Heart left ventricle (tissue), 13 donors: ENCODE measurements at regions not wholly inside any gene's neighbourhood (a gene's known extent, or its start where the extent isn't known, plus 50 kb on each side); places are given as distances from the start of the nearest gene placed in this dataset.

Source experiments
- POLR2A ChIP-seq, 2 donors: fragments of 450-650 bp; IDR thresholded peaks; one replicate each; pipeline ENCODE4 v1.6.1; 2017; ENCODE audit warnings: antibody characterized with exemption in 2 of 2, mild to moderate bottlenecking in 2 of 2, moderate library complexity in 2 of 2
- TF ChIP-seq, protein P1 (sequence below), 12 donors: fragments of 200-600 bp; sonication (generic) in 4 of 12; IDR thresholded peaks; one replicate each; pipeline versions ENCODE4 v1.5.0 to v1.8.0; 2018 to 2022; ENCODE audit warnings: antibody characterized with exemption in 12 of 12, mild to moderate bottlenecking in 5 of 12
- donor health status: ischemic (EF 13 %, LVEDD 7.1; RV severe dilation, severe dysfunction).
- donor health status: DM: no; HTN: yes; CAD: no.
- donor health status: DM: no; HTN: no; CAD: no.
- donor health status: ischemic (EF 25% LVEDD 6.9; RV normal size, moderate dysfunction).
- donor health status: ischemic (EF 25% LVEDD 5.7; RV mildly dilated, moderate dysfunction).
- donor health status: ischemic (EF 35%, LVEDD 5.7; RV mildly dilated, moderate dysfunction).
- donor health status: nonischemic (EF 11% LVEDD 7.7; RV severe dilation, severe dysfunction).
- donor health status: DM: yes; HTN: yes; CAD: no.
- donor health status: PGD.
- donor health status: ischemic (EF 29% LVEDD 5.4; RV normal size, mild dysfunction).
- donor health status: nonischemic (EF 23%, LVEDD 6.1; RV moderate dilation, normal function).

DNA sequence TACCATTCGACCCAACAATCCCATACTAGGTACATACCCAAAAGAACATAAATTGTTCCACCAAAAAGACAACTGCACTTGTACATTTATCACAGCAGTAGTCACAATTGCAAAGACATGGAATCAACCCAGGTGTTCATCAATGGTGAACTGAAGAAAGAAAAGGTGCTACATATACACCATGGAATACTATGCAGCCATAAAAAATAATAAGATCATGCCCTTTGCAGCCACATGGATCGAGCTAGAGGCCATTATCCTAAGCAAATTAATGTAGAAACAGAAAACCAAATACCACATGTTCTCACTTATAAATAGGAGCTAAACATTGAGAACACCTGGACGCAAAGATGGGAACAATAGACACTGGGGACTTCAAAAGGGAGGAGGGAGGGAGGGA, 79.3 kb upstream of the NEBL start:
- TF ChIP-seq, protein P1, sequence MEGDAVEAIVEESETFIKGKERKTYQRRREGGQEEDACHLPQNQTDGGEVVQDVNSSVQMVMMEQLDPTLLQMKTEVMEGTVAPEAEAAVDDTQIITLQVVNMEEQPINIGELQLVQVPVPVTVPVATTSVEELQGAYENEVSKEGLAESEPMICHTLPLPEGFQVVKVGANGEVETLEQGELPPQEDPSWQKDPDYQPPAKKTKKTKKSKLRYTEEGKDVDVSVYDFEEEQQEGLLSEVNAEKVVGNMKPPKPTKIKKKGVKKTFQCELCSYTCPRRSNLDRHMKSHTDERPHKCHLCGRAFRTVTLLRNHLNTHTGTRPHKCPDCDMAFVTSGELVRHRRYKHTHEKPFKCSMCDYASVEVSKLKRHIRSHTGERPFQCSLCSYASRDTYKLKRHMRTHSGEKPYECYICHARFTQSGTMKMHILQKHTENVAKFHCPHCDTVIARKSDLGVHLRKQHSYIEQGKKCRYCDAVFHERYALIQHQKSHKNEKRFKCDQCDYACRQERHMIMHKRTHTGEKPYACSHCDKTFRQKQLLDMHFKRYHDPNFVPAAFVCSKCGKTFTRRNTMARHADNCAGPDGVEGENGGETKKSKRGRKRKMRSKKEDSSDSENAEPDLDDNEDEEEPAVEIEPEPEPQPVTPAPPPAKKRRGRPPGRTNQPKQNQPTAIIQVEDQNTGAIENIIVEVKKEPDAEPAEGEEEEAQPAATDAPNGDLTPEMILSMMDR (IDR thresholded peaks at IDR 0.05) = no peak
- TF ChIP-seq POLR2A (IDR thresholded peaks at IDR 0.05) = no peak
